Dedifferentiated amniotic fluid mesenchymal stem cell (primary cell): ENCODE measurements at regions not wholly inside any gene's neighbourhood (a gene's known extent, or its start where the extent isn't known, plus 50 kb on each side); places are given as distances from the start of the nearest gene placed in this dataset.
"Not testable (repeated sequence)": the region's sequence is repeated elsewhere in the genome, so short reads cannot be mapped to it uniquely, and the experiment has no call there.

ENCODE experiments used
- DNase-seq: peaks from one replicate; pipeline ENCODE4 v3.0.0-alpha.2; 2016; ENCODE audit errors: extremely low spot score

GRCh38 chr3:194946091-194946490 lies 260.4 kb downstream of the FAM43A start:
- no peak for DNase-seq

GRCh38 chr3:194949592-194949991 lies 263.9 kb downstream of the FAM43A start:
- no peak for DNase-seq

- no peak for DNase-seq
These were observed 265.4 kb downstream of the FAM43A start for GRCh38 chr3:194950906-194951628.

- DNase-seq: not testable (repeated sequence)
These were observed 265.9 kb downstream of the FAM43A start for GRCh38 chr3:194951629-194951920.

- DNase-seq: no peak
These were observed 266.4 kb downstream of the FAM43A start for GRCh38 chr3:194951931-194952582.

- DNase-seq: no peak
These were observed 267.2 kb downstream of the FAM43A start for GRCh38 chr3:194952841-194953241.

GRCh38 chr3:194953291-194953690 lies 267.6 kb downstream of the FAM43A start:
- DNase-seq: no peak

- no peak for DNase-seq
These were observed 269.9 kb downstream of the FAM43A start for GRCh38 chr3:194955546-194955945.

- no peak for DNase-seq
These were observed 270.5 kb downstream of the FAM43A start for GRCh38 chr3:194955979-194956696.

GRCh38 chr3:194956697-194957396 lies 271.2 kb downstream of the FAM43A start:
- no peak for DNase-seq

- DNase-seq: no peak
These were observed 272.1 kb downstream of the FAM43A start for GRCh38 chr3:194957743-194958240.

GRCh38 chr3:194959217-194959616 lies 273.5 kb downstream of the FAM43A start:
- no peak for DNase-seq

- not testable (repeated sequence) for DNase-seq
These were observed 274.0 kb downstream of the FAM43A start for GRCh38 chr3:194959666-194960065.

- DNase-seq: no peak
These were observed 274.9 kb downstream of the FAM43A start for GRCh38 chr3:194960446-194961032.

GRCh38 chr3:194961149-194961548 lies 275.5 kb downstream of the FAM43A start:
- no peak for DNase-seq

- DNase-seq: no peak
These were observed 275.9 kb downstream of the FAM43A start for GRCh38 chr3:194961571-194961970.

- DNase-seq: no peak
These were observed 276.4 kb downstream of the FAM43A start for GRCh38 chr3:194962056-194962455.

GRCh38 chr3:194964809-194965208 lies 279.1 kb downstream of the FAM43A start:
- DNase-seq: no peak

GRCh38 chr3:194967151-194968117 lies 281.8 kb downstream of the FAM43A start:
- no peak for DNase-seq

- no peak for DNase-seq
These were observed 284.4 kb downstream of the FAM43A start for GRCh38 chr3:194970066-194970465.

GRCh38 chr3:194971009-194971408 lies 285.3 kb downstream of the FAM43A start:
- no peak for DNase-seq
